ENCODE measurements at regions not wholly inside any gene's neighbourhood (a gene's known extent, or its start where the extent isn't known, plus 50 kb on each side); places are given as distances from the start of the nearest gene placed in this dataset.

GRCh38 chr3:83559082-83559481 lies 1399.7 kb upstream of the CADM2 start:
- POLR2A ChIA-PET: no interaction called here
- no peak overlapping the region for H3K4me3 ChIP-seq
- TF ChIP-seq ZNF324 (CRISPR knock-in tag; IDR thresholded peaks at IDR 0.05): no peak
- H3K9ac ChIP-seq (ENCODE audit: insufficient read depth in 1 of 2, low read depth in 2 of 2, low read length in 2 of 2): no peak overlapping the region
- no peaks in the 10 kb centered on the region for H4K20me1 ChIP-seq (replicated peaks; ENCODE audit: control insufficient read depth, insufficient read depth, low read length)
- no peak overlapping the region for H3K27ac ChIP-seq (ENCODE audit: extremely low read depth, low read depth, low read length)
- ATAC-seq (no peak), DNase-seq (ENCODE audit: extremely low read depth in 1 of 4, low spot score in 3 of 4) (no peak), FAIRE-seq (no peak)
- H3K4me1 ChIP-seq (replicated peaks in 1 of 2; ENCODE audit: control insufficient read depth in 2 of 2, insufficient read depth in 2 of 2, low read length in 2 of 2): no peaks in the 10 kb centered on the region
- no TSS peak for BruUV-seq (replicated peaks)
- no peak overlapping the region for H3K4me2 ChIP-seq (ENCODE audit: insufficient read depth, low read length)
- no peaks in the 10 kb centered on the region for H3K79me2 ChIP-seq (ENCODE audit: control insufficient read depth, insufficient read depth, low read length)
- intact Hi-C loops (cut with micrococcal nuclease): no loop called here
- CTCF ChIA-PET (ENCODE audit: low intra/inter-chr PET ratio): no interaction called here
- in situ Hi-C loops (cut with MboI): no loop called here
- H3K9me3 ChIP-seq (replicated peaks; ENCODE audit: control insufficient read depth, insufficient read depth, low read depth, low read length): no peaks in the 10 kb centered on the region
- no peaks in the 10 kb centered on the region for H3K36me3 ChIP-seq (ENCODE audit: control insufficient read depth, insufficient read depth, low read length)
- 5% methylated on average over 3 of the region's 3 CpGs for WGBS (ENCODE audit: insufficient coverage, low coverage, missing lambda C conversion rate)
- H2AFZ ChIP-seq (ENCODE audit: low read depth, low read length): no peak overlapping the region
- no peaks in the 10 kb centered on the region for H3K9me1 ChIP-seq (ENCODE audit: control insufficient read depth, insufficient read depth, low read length)
- H3K27me3 ChIP-seq (ENCODE audit: control insufficient read depth in 2 of 2, insufficient read depth in 2 of 2, low read length in 2 of 2): no peaks in the 10 kb centered on the region

- H3K4me3 ChIP-seq: no peak overlapping the region
- no peaks in the 10 kb centered on the region for H3K27me3 ChIP-seq (ENCODE audit: control insufficient read depth in 2 of 2, insufficient read depth in 2 of 2, low read length in 2 of 2)
- ChIA-PET CTCF (ENCODE audit: low intra/inter-chr PET ratio) (no interaction called here), POLR2A (no interaction called here)
- H3K79me2 ChIP-seq (ENCODE audit: control insufficient read depth, insufficient read depth, low read length): no peaks in the 10 kb centered on the region
- no peaks in the 10 kb centered on the region for H3K9me3 ChIP-seq (replicated peaks; ENCODE audit: control insufficient read depth, insufficient read depth, low read depth, low read length)
- no peak overlapping the region for H3K9ac ChIP-seq (ENCODE audit: insufficient read depth in 1 of 2, low read depth in 2 of 2, low read length in 2 of 2)
- DNase-seq (ENCODE audit: extremely low read depth in 1 of 4, low spot score in 3 of 4) (no peak), FAIRE-seq (no peak), ATAC-seq (no peak)
- no peak overlapping the region for H2AFZ ChIP-seq (ENCODE audit: low read depth, low read length)
- no peaks in the 10 kb centered on the region for H4K20me1 ChIP-seq (replicated peaks; ENCODE audit: control insufficient read depth, insufficient read depth, low read length)
- no peaks in the 10 kb centered on the region for H3K4me1 ChIP-seq (replicated peaks in 1 of 2; ENCODE audit: control insufficient read depth in 2 of 2, insufficient read depth in 2 of 2, low read length in 2 of 2)
- 0% methylated on average over 3 of the region's 3 CpGs for WGBS (ENCODE audit: insufficient coverage, low coverage, missing lambda C conversion rate)
- no peak overlapping the region for H3K27ac ChIP-seq (ENCODE audit: extremely low read depth, low read depth, low read length)
- no TSS peak for BruUV-seq (replicated peaks)
- intact Hi-C loops (cut with micrococcal nuclease) (no loop called here), in situ Hi-C loops (cut with MboI) (no loop called here)
- no peaks in the 10 kb centered on the region for H3K9me1 ChIP-seq (ENCODE audit: control insufficient read depth, insufficient read depth, low read length)
- TF ChIP-seq ZNF507 (tag; conservative IDR thresholded peaks at IDR 0.05): no peak
- no peak for TF ChIP-seq MYBL2 (IDR thresholded peaks at IDR 0.05; ENCODE audit: low read depth)
- no peak for TF ChIP-seq MYBL2 (CRISPR knock-in tag; IDR thresholded peaks at IDR 0.05; ENCODE audit: borderline replicate concordance)
- TF ChIP-seq CEBPG (CRISPR knock-in tag; IDR thresholded peaks at IDR 0.05): no peak
- no peak for TF ChIP-seq CEBPG (tag; conservative IDR thresholded peaks at IDR 0.05 in 1 of 2, IDR thresholded peaks at IDR 0.05 in 1 of 2)
- no peak for TF ChIP-seq MBD2 (IDR thresholded peaks at IDR 0.05; ENCODE audit: borderline replicate concordance, low read depth)
- no peak for TF ChIP-seq XRCC4 (IDR thresholded peaks at IDR 0.05; ENCODE audit: extremely low read depth, insufficient read depth, insufficient read length)
- no peak for TF ChIP-seq GABPB1 (CRISPR knock-in tag; IDR thresholded peaks at IDR 0.05)
- no peak for TF ChIP-seq SRSF9 (IDR thresholded peaks at IDR 0.05; ENCODE audit: borderline replicate concordance, low read depth, low read length)
- no peak for TF ChIP-seq ZNF217 (CRISPR knock-in tag; IDR thresholded peaks at IDR 0.05)
- TF ChIP-seq COPS2 (conservative IDR thresholded peaks at IDR 0.05): no peak
- no peak for TF ChIP-seq SREBF2 (CRISPR knock-in tag; IDR thresholded peaks at IDR 0.05)
- TF ChIP-seq CBX3 (IDR thresholded peaks at IDR 0.05; ENCODE audit: borderline replicate concordance in 1 of 2, low read length in 2 of 2): no peak
- TF ChIP-seq, protein P1, sequence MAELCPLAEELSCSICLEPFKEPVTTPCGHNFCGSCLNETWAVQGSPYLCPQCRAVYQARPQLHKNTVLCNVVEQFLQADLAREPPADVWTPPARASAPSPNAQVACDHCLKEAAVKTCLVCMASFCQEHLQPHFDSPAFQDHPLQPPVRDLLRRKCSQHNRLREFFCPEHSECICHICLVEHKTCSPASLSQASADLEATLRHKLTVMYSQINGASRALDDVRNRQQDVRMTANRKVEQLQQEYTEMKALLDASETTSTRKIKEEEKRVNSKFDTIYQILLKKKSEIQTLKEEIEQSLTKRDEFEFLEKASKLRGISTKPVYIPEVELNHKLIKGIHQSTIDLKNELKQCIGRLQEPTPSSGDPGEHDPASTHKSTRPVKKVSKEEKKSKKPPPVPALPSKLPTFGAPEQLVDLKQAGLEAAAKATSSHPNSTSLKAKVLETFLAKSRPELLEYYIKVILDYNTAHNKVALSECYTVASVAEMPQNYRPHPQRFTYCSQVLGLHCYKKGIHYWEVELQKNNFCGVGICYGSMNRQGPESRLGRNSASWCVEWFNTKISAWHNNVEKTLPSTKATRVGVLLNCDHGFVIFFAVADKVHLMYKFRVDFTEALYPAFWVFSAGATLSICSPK (IDR thresholded peaks at IDR 0.05; ENCODE audit: borderline replicate concordance): no peak
- TF ChIP-seq L3MBTL2 (IDR thresholded peaks at IDR 0.05): no peak
- TF ChIP-seq NCOA6 (IDR thresholded peaks at IDR 0.05): no peak
- no peak overlapping the region for H3K4me2 ChIP-seq (ENCODE audit: insufficient read depth, low read length)
- no peaks in the 10 kb centered on the region for H3K36me3 ChIP-seq (ENCODE audit: control insufficient read depth, insufficient read depth, low read length)
These were observed 1390.9 kb upstream of the CADM2 start for GRCh38 chr3:83567935-83568334.

Measured in K562 (cell line).